HT1080 (cell line): ENCODE measurements at regions not wholly inside any gene's neighbourhood (a gene's known extent, or its start where the extent isn't known, plus 50 kb on each side); places are given as distances from the start of the nearest gene placed in this dataset.
"Not testable (repeated sequence)": the region's sequence is repeated elsewhere in the genome, so short reads cannot be mapped to it uniquely, and the experiment has no call there.

Experiments
- DNase-seq: peaks from one replicate; pipeline ENCODE4 v3.0.0-alpha.2; 2015; ENCODE audit warnings: low read depth

- no peak for DNase-seq
Measured at GRCh38 chr22:27244328-27244727, 557.2 kb downstream of the MN1 start.

GRCh38 chr22:27245056-27245455 is 556.5 kb downstream of the MN1 start:
- DNase-seq, result no peak

- DNase-seq, result no peak
Measured at GRCh38 chr22:27246558-27246957, 555.0 kb downstream of the MN1 start.

GRCh38 chr22:27247701-27248434 is 553.7 kb downstream of the MN1 start:
- DNase-seq, result peak; percentile 20

GRCh38 chr22:27250418-27250817 is 551.1 kb downstream of the MN1 start:
- no peak for DNase-seq

GRCh38 chr22:27250886-27251285 is 550.7 kb downstream of the MN1 start:
- no peak for DNase-seq

GRCh38 chr22:27251563-27251962 is 550.0 kb downstream of the MN1 start:
- DNase-seq, result no peak

GRCh38 chr22:27252282-27253049 is 549.1 kb downstream of the MN1 start:
- peak; percentile 60 for DNase-seq

- no peak for DNase-seq
Measured at GRCh38 chr22:27253108-27253902, 548.3 kb downstream of the MN1 start.

- DNase-seq, result not testable (repeated sequence)
Measured at GRCh38 chr22:27254063-27254462, 547.5 kb downstream of the MN1 start.

GRCh38 chr22:27255580-27255979 is 546.0 kb downstream of the MN1 start:
- no peak for DNase-seq

GRCh38 chr22:27257987-27258386 is 543.6 kb downstream of the MN1 start:
- no peak for DNase-seq

GRCh38 chr22:27258616-27259172 is 542.9 kb downstream of the MN1 start:
- DNase-seq, result no peak

- no peak for DNase-seq
Measured at GRCh38 chr22:27259433-27259832, 542.1 kb downstream of the MN1 start.

GRCh38 chr22:27260087-27260698 is 541.4 kb downstream of the MN1 start:
- no peak for DNase-seq

GRCh38 chr22:27262361-27262760 is 539.2 kb downstream of the MN1 start:
- DNase-seq, result no peak

- DNase-seq, result no peak
Measured at GRCh38 chr22:27264184-27264583, 537.4 kb downstream of the MN1 start.

GRCh38 chr22:27267145-27267544 is 534.4 kb downstream of the MN1 start:
- DNase-seq, result no peak

- DNase-seq, result no peak
Measured at GRCh38 chr22:27269751-27270543, 531.6 kb downstream of the MN1 start.

GRCh38 chr22:27270818-27271510 is 530.6 kb downstream of the MN1 start:
- no peak for DNase-seq
